ENCODE measurements at regions not wholly inside any gene's neighbourhood (a gene's known extent, or its start where the extent isn't known, plus 50 kb on each side); places are given as distances from the start of the nearest gene placed in this dataset.

- no peak for TF ChIP-seq CTCF (IDR thresholded peaks at IDR 0.05; ENCODE audit: borderline replicate concordance, extremely low read depth, low read length, poor library complexity, severe bottlenecking)
- TF ChIP-seq EZH2 (IDR thresholded peaks at IDR 0.05; ENCODE audit: borderline replicate concordance, low read depth, low read length, severe bottlenecking): no peak
Observed at GRCh38 chr2:5497874-5498273, 194.3 kb upstream of the SOX11 start.

Data from DND-41 (cell line).